DND-41 (cell line): ENCODE measurements at regions not wholly inside any gene's neighbourhood (a gene's known extent, or its start where the extent isn't known, plus 50 kb on each side); places are given as distances from the start of the nearest gene placed in this dataset.

Source experiments
- ATAC-seq: fragments of 200-7000 bp; cut with Tn5 transposase; 3 replicates; pipeline ENCODE4 v1.9.1; 2021; ENCODE audit warnings: low read depth; ENCODE audit not compliant: insufficient read depth
- DNase-seq: peaks from one replicate; pipeline ENCODE4 v3.0.0-alpha.2; 2020
- H2AFZ ChIP-seq: 2 replicates; pipeline ENCODE4 v1.6.0; 2012; ENCODE audit warnings: low read depth, low read length
- H3K27ac ChIP-seq: 2 replicates; pipeline ENCODE4 v1.5.1; 2012; ENCODE audit warnings: low read length, inconsistent platforms
- H3K27me3 ChIP-seq: fragments of 200-600 bp; sonication (generic); 2 replicates; pipeline ENCODE4 v1.6.0; 2012; ENCODE audit warnings: low read length, mild to moderate bottlenecking, inconsistent platforms; ENCODE audit not compliant: insufficient read depth, poor library complexity
- H3K36me3 ChIP-seq: 2 replicates; pipeline ENCODE4 v1.5.1; 2012; ENCODE audit warnings: low read length, inconsistent platforms; ENCODE audit not compliant: insufficient read depth
- H3K4me1 ChIP-seq: 2 replicates; pipeline ENCODE4 v1.5.1; 2012; ENCODE audit warnings: mild to moderate bottlenecking, low read length; ENCODE audit not compliant: insufficient read depth
- H3K4me2 ChIP-seq: 2 replicates; pipeline ENCODE4 v1.6.0; 2012; ENCODE audit warnings: mild to moderate bottlenecking, moderate library complexity, low read length, inconsistent platforms; ENCODE audit not compliant: insufficient read depth
- H3K4me3 ChIP-seq, 2 experiments: fragments of 200-600 bp in 1 of 2; shearing (Covaris generic) in 1 of 2; 2 replicates each; pipeline ENCODE4 v1.5.1; 2012 to 2016; ENCODE audit warnings: inconsistent platforms in 2 of 2, low read length in 2 of 2, mild to moderate bottlenecking in 2 of 2, low read depth in 1 of 2, moderate library complexity in 1 of 2
- H3K79me2 ChIP-seq: 2 replicates; pipeline ENCODE4 v1.6.0; 2012; ENCODE audit warnings: low read length, inconsistent platforms; ENCODE audit not compliant: insufficient read depth
- H3K9ac ChIP-seq: 2 replicates; pipeline ENCODE4 v1.6.0; 2012; ENCODE audit warnings: low read depth, mild to moderate bottlenecking, inconsistent platforms, low read length, moderate library complexity
- H3K9me3 ChIP-seq: 2 replicates; pipeline ENCODE4 v1.5.1; 2012; ENCODE audit warnings: low read length, moderate library complexity, mild to moderate bottlenecking, inconsistent platforms; ENCODE audit not compliant: insufficient read depth, severe bottlenecking
- H4K20me1 ChIP-seq: 2 replicates; pipeline ENCODE4 v1.6.0; 2012; ENCODE audit warnings: low read length; ENCODE audit not compliant: insufficient read depth
- CTCF ChIP-seq: IDR thresholded peaks from 2 replicates; pipeline ENCODE4 v1.5.1; 2012; ENCODE audit warnings: borderline replicate concordance, low read length, moderate library complexity, mild to moderate bottlenecking; ENCODE audit not compliant: poor library complexity, severe bottlenecking; ENCODE audit errors: extremely low read depth
- EZH2 ChIP-seq: IDR thresholded peaks from 3 replicates; pipeline ENCODE4 v1.6.1; 2012; ENCODE audit warnings: borderline replicate concordance, low read depth, mild to moderate bottlenecking, moderate library complexity, low read length, inconsistent platforms; ENCODE audit not compliant: severe bottlenecking

- H2AFZ ChIP-seq, result no peak overlapping the region
- H3K79me2 ChIP-seq, result no peaks in the 10 kb centered on the region
- H3K4me3 ChIP-seq, result no peak overlapping the region
- no peaks in the 10 kb centered on the region for H3K9me3 ChIP-seq
- no peaks in the 10 kb centered on the region for H3K36me3 ChIP-seq
- peaks cover 5% of the 10 kb centered on the region for H3K27me3 ChIP-seq
- H3K9ac ChIP-seq, result no peak overlapping the region
- H3K27ac ChIP-seq, result no peak overlapping the region
- no peak for ATAC-seq
- H3K4me1 ChIP-seq, result no peaks in the 10 kb centered on the region
- TF ChIP-seq EZH2 (no peak), CTCF (no peak)
- H4K20me1 ChIP-seq, result peaks cover 8% of the 10 kb centered on the region
- DNase-seq, result no peak
- H3K4me2 ChIP-seq, result no peak overlapping the region
These were observed 334.1 kb downstream of the RRAGC start for GRCh38 chr1:38525343-38526043.

GRCh38 chr1:38524025-38524641, 335.4 kb downstream of the RRAGC start:
- no peak for DNase-seq
- Histone ChIP-seq H3K27ac (no peak overlapping the region), H3K36me3 (no peaks in the 10 kb centered on the region)

GRCh38 chr1:38523568-38523939, 336.0 kb downstream of the RRAGC start:
- no peak for TF ChIP-seq CTCF
- TF ChIP-seq EZH2, result no peak
- no peak overlapping the region for H2AFZ ChIP-seq
- peaks cover under 1% of the 10 kb centered on the region for H3K27me3 ChIP-seq
- H3K79me2 ChIP-seq, result no peaks in the 10 kb centered on the region
- no peak overlapping the region for H3K4me2 ChIP-seq
- no peaks in the 10 kb centered on the region for H3K4me1 ChIP-seq
- H3K9me3 ChIP-seq, result no peaks in the 10 kb centered on the region
- H4K20me1 ChIP-seq, result no peaks in the 10 kb centered on the region
- H3K27ac ChIP-seq, result no peak overlapping the region
- H3K9ac ChIP-seq, result no peak overlapping the region
- no peak for ATAC-seq
- H3K36me3 ChIP-seq, result no peaks in the 10 kb centered on the region
- H3K4me3 ChIP-seq, result no peak overlapping the region
- DNase-seq, result no peak

More at GRCh38 chr1:38524025-38524641, 335.4 kb downstream of the RRAGC start:
- no peaks in the 10 kb centered on the region for H3K9me3 ChIP-seq
- peaks cover 5% of the 10 kb centered on the region for H3K27me3 ChIP-seq
- H4K20me1 ChIP-seq, result no peaks in the 10 kb centered on the region
- no peak overlapping the region for H3K4me2 ChIP-seq
- no peaks in the 10 kb centered on the region for H3K79me2 ChIP-seq
- no peak overlapping the region for H2AFZ ChIP-seq
- no peak overlapping the region for H3K4me3 ChIP-seq
- no peak overlapping the region for H3K9ac ChIP-seq
- ATAC-seq, result no peak
- TF ChIP-seq CTCF (no peak), EZH2 (no peak)
- no peaks in the 10 kb centered on the region for H3K4me1 ChIP-seq
